Mononuclear cell (primary cell): ENCODE measurements at regions not wholly inside any gene's neighbourhood (a gene's known extent, or its start where the extent isn't known, plus 50 kb on each side); places are given as distances from the start of the nearest gene placed in this dataset.
"Not testable (repeated sequence)": the region's sequence is repeated elsewhere in the genome, so short reads cannot be mapped to it uniquely, and the experiment has no call there.

Experiments used
- H3K27me3 ChIP-seq: 2 replicates; pipeline ENCODE4 v1.6.0; 2011; ENCODE audit warnings: low read length, control low read depth; ENCODE audit not compliant: insufficient read depth
- H3K4me1 ChIP-seq: 2 replicates; pipeline ENCODE4 v1.5.1; 2011; ENCODE audit warnings: mild to moderate bottlenecking, low read length, control low read depth; ENCODE audit not compliant: insufficient read depth
- H3K4me3 ChIP-seq: 2 replicates; pipeline ENCODE4 v1.5.1; 2011; ENCODE audit warnings: mild to moderate bottlenecking, low read length, moderate library complexity
- H3K9me3 ChIP-seq: 2 replicates; pipeline ENCODE4 v1.5.1; 2011; ENCODE audit warnings: low read depth, mild to moderate bottlenecking, control low read depth, low read length

DNA sequence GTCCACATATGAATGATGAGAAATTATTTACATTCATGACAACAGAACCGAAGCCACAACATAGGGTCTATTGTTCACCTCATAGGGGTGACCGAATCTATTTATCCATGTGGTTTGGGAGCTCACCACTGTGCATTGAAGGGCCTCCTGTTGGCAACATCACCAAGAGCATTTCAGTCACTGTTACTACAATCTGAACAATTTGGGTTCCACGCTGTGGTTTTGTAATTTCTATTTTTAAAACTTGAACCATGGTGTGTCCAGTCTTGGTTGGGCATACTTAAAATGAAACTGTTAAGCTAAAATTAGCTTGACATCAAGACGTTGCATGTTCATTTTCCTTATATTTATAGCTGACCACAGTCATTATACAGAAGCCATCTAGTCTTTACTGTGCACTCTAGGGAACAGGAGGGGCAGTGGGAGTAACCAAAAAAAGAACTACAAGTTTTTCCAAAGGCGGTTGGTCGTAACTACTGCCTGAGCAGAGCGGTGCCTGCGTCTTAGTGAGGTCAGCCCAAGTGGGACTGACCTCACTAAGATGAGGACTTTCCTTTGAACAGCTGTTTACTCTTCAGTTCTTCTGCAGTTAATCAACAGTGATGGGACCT is 192.1 kb downstream of the SPRY1 start:
- Histone ChIP-seq H3K27me3 (no peaks in the 10 kb centered on the region), H3K9me3 (no peaks in the 10 kb centered on the region), H3K4me3 (no peak overlapping the region), H3K4me1 (peaks cover 15% of the 10 kb centered on the region)

DNA sequence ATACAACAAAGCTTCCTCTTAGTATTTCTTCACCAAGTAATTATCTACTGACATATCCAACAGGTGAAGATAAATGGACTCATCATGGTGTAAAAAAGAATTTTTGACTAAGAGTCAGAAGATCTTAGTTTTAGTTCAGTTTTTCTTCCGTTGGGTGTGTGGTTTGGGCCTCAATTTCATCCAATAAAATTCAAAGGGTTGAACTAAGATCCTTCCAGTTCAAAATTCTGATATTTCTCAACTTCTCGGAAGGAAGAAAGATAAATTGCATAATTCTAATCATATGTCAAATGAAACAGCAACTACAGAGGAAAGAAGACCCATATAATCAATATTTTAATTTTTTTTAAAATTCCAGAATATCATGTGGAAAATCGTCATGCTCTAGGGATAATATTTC is 192.7 kb downstream of the SPRY1 start:
- Histone ChIP-seq H3K4me3 (no peak overlapping the region), H3K9me3 (no peaks in the 10 kb centered on the region), H3K4me1 (peaks cover 15% of the 10 kb centered on the region), H3K27me3 (no peaks in the 10 kb centered on the region)

DNA sequence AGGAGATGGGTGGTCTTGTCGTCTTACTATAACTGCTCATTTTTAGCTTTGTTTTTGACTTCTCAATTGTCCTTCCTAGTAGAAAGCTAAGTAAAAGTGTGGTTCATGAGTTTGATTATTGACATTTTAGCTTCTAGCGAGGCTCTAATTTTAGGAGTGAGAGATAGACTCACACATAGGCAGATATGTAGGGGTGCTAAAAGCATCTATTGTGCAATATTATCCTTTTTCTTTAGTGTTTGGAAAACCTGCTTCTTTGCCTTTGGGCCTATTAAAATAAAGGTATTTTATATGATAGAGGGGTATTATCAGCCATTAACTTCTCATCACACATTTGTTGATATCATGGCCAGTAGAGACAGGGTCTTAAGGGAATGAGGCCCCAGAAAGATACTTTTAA is 195.3 kb downstream of the SPRY1 start:
- Histone ChIP-seq H3K9me3 (no peaks in the 10 kb centered on the region), H3K27me3 (no peaks in the 10 kb centered on the region), H3K4me3 (no peak overlapping the region), H3K4me1 (peaks cover 15% of the 10 kb centered on the region)

DNA sequence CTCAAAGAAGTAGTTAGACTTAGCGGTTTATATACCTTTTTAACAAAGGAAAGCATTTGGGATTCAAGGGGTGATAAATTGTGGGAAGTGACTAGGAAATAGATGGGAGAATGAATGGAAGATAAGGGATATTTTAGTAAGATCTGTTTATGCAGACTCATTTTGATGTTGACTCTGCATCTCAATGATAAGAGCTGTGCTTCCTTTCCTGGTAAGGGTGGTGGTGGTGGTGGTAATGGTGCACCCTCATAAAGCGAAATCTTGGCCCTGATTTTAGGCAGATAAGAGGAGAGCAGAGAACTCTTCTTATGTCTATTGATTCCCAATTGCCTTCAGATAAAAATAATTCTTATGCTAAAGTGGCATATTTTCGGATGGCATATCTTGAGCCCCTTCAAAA is 197.1 kb downstream of the SPRY1 start:
- peaks cover 8% of the 10 kb centered on the region for H3K4me1 ChIP-seq
- H3K9me3 ChIP-seq: no peaks in the 10 kb centered on the region
- no peaks in the 10 kb centered on the region for H3K27me3 ChIP-seq
- no peak overlapping the region for H3K4me3 ChIP-seq

DNA sequence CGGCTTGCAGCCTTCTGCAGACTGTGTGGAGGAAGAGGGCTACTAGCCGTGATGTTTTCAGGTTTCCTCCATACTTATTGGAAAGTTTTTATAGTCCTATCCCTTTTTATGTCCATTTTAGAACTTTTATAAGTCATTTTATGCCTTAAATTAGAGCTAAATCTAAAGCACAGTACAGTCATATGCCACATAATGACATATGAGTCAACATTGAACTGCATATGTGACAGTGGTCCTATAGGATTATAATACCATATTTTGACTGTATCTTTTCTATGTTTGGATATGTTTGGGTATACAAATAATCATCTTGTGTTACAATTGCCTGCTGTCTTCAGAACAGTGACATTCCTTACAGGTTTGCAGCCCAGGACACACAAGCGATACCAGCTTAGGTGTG is 200.2 kb downstream of the SPRY1 start:
- Histone ChIP-seq H3K4me3 (no peak overlapping the region), H3K27me3 (no peaks in the 10 kb centered on the region), H3K9me3 (no peaks in the 10 kb centered on the region), H3K4me1 (peaks cover 21% of the 10 kb centered on the region)

DNA sequence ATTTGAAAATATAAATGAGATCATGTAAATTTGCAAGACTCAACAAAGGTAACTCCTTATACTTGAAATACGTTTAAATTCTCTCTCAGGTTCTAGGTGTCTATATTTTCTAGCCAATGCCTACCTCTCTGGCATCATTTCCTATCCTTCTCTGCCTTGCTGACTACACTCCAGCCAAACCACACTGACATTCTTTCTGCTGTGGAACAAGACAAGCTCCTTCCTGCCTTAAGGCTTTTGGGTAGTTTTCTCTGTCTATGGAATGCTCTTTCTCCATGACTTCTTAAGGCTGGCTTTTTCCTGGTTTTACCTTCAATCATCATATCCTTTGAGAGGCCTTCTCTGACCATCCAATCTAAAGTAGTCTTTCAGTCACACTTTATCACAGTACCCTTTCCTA is 201.0 kb downstream of the SPRY1 start:
- H3K9me3 ChIP-seq: no peaks in the 10 kb centered on the region
- H3K27me3 ChIP-seq: no peaks in the 10 kb centered on the region
- H3K4me3 ChIP-seq: no peak overlapping the region
- H3K4me1 ChIP-seq: peaks cover 21% of the 10 kb centered on the region

DNA sequence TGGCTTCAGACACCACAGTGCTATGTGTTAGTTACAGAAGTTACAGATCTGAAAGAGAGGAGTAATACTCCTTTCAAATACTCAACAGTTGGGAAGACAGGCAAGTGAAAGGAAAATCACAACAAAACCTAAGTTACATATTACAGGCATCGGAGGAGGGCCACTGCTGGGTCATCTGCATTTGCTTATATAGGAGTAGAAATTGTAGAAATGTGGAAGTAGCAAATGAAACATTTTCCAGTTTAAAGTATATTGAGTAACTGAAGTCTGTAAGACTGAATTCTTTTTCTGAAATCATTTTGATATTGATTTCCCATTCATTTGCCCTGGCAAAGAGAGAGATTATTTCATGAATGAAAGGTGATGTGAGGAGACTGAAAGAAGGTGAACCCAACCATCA is 201.7 kb downstream of the SPRY1 start:
- no peaks in the 10 kb centered on the region for H3K27me3 ChIP-seq
- H3K4me1 ChIP-seq: peaks cover 26% of the 10 kb centered on the region
- no peaks in the 10 kb centered on the region for H3K9me3 ChIP-seq
- no peak overlapping the region for H3K4me3 ChIP-seq

DNA sequence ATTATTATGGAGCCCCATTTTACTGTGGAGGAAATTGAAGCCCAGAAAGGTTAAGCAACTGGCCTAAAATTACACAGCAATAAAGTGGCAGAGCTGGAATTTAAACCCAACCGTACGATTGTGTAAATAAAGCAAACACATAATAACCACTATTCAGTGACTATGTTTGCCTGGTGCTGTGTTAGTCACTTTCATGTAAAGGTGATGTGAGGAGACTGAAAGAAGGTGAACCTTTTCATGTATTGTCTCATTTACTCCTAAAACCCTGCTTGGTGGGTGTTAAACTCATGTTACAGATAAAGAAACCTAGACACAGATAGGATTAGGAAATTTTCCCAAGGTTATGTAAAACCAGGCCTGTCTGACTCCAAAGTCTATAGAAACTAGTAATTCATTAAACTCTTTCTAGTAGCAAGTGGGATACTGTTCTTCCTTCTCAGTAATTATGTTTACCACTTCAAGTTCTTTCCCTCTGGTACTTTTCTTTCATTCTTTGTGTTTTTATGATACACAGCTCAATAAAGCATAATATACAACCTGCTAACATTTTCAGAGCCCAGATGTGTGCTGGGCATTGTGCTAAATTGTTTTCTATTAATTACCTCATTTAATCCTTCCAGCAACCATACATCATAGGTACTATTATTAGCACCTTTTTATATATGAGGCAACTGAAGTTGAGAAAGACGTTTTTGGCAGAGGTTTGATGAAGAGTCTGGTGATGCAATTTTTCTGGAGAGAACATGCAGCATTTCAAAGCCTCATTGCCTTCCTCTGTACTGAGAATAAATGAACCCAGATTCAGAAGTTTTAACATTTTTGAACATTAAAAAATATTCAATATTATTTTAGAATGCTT is 202.7 kb downstream of the SPRY1 start:
- Histone ChIP-seq H3K4me3 (no peak overlapping the region), H3K27me3 (no peaks in the 10 kb centered on the region), H3K4me1 (peaks cover 27% of the 10 kb centered on the region), H3K9me3 (no peaks in the 10 kb centered on the region)

DNA sequence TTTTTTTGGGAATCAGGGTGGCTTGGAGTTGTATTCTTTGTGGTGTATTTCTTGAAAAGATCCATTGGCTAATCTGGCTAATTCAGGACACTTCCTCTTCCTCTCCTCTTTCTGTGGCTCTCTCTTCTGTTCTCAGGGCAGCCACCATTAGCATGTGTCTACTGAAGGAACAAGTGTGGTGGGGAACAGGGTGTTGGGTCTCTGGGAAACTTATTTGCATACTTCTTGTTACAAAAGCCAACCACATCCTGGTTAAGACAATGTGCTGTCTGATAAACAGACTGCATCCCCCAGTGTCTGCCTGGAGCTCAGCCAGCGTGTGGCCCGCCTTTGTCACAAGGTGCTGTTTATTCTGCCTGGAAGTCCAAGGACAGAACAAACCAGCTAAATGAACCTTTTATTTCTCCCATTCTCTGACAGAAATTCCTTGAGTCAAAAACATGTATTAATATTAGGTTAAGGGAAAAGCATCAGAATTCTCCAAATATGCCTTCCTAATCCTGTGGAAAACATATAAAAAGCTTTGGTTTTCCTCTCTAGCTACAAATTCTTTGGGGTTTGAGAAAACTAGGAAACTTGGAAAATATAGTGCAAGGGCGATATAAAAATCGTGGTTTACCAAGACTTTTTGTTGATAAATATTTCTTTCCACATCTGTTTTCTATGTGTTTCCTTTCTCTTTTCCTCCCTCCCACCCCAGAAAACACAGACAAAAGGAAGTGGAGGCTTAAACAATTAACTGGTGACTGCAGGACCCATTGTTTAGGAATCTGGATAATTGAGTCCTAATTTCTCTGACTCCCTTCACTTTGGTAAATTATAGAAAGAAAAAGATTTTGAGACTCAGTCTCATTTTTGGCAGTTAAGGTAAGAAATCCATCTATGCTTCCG is 203.6 kb downstream of the SPRY1 start:
- H3K9me3 ChIP-seq: no peaks in the 10 kb centered on the region
- H3K4me1 ChIP-seq: peaks cover 27% of the 10 kb centered on the region
- no peak overlapping the region for H3K4me3 ChIP-seq

DNA sequence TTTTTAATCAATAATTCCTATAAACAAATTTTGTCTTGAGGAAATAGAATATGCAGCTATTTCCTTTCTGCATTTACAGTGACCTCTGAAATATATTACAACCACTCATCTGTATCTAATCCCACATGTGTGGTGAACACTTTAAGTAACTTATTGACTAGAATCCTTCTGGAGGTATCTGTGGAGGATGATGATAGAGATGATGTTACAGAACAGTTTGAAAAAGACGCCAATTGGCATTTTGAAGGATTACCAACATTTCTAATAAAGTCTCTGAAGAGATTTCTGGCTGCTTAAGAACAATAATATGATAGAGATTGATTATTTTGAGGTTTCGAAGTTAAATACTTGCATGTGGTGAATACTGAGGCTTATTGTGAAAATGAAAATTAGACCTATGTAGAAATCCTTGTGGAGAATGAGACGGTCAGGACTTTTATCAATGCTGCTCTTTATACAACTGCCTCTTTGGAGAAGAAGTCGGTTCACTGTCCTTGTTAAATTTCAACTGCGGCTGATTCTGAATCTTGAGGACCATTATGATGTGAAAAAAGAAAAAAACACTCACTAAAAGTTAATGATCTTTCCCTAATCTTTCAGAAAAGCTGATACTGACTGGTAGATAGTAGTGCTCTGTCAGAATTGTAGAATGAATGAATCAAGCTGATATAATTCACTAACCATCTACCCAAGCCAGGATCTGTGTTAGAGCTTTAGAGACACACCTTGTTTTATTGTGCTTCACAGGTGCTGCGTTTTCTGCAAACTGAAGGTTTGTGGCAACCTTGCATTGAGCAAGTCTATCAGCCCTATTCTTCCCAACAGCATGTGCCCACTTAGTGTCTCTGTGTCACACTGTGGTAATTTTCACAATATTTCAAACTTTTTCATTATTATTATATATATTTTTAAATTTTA is 204.7 kb downstream of the SPRY1 start:
- H3K27me3 ChIP-seq: no peaks in the 10 kb centered on the region
- no peaks in the 10 kb centered on the region for H3K9me3 ChIP-seq
- no peak overlapping the region for H3K4me3 ChIP-seq
- peaks cover 27% of the 10 kb centered on the region for H3K4me1 ChIP-seq

More for the DNA sequence above, 203.6 kb downstream of the SPRY1 start:
- no peaks in the 10 kb centered on the region for H3K27me3 ChIP-seq

DNA sequence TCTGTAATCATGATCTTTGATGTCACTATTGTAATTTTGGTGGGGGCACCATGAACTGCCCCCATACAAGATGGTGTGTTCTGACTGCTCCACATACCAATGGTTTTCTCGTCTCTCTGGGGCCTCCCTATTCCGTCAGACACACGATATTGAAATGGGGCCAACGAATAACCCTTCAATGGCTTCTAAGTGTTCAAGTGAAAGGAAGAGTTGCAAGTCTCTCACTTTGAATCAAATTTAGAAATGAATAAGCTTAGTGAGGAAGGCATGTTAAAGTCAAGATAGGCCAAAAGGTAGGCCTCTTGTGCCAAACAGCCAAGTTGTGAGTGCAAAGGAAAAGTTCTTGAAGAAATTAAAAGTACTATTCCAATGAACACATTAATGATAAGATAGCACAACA is 205.4 kb downstream of the SPRY1 start:
- H3K4me3 ChIP-seq: no peak overlapping the region
- H3K9me3 ChIP-seq: no peaks in the 10 kb centered on the region
- H3K4me1 ChIP-seq: peaks cover 35% of the 10 kb centered on the region
- H3K27me3 ChIP-seq: no peaks in the 10 kb centered on the region

DNA sequence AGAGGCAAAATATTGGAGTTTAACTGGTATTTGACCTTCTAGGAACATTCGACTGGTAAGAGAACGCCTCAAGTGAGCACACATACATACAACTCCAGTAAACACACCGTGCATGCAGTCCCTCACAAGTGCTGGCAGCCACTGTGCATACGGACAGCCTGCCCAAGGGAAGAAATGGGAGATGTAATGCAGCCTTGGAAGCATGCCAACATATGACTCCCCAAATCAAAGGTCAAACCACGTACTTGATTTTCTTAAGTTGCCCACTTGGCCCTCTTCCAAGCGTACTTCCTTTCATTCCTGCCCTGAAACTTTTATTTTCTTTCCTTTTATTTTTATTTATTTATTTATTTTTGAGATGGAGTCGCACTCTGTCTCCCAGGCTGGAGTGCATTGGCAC is 206.6 kb downstream of the SPRY1 start:
- no peaks in the 10 kb centered on the region for H3K27me3 ChIP-seq
- peaks cover 38% of the 10 kb centered on the region for H3K4me1 ChIP-seq
- no peak overlapping the region for H3K4me3 ChIP-seq
- no peaks in the 10 kb centered on the region for H3K9me3 ChIP-seq

DNA sequence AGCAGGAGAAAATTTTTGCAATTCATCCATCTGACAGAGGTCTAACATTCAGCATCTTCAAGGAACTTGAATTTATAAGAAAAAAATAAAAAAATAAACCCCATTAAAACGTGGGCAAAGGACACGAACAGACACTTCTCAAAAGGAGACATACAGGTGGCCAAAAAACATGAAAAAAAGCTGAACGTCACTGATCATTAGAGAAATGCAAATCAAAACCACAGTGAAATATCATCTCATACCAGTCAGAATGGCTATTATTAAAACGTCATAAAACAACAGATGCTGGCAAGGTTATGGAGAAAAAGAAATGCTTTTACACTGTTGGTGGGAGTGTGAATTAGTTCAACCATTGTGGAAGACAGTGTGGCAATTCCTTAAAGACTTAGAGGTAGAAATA is 209.2 kb downstream of the SPRY1 start:
- not testable (repeated sequence) for H3K9me3 ChIP-seq, H3K27me3 ChIP-seq, H3K4me3 ChIP-seq
- peaks cover 17% of the 10 kb centered on the region for H3K4me1 ChIP-seq

DNA sequence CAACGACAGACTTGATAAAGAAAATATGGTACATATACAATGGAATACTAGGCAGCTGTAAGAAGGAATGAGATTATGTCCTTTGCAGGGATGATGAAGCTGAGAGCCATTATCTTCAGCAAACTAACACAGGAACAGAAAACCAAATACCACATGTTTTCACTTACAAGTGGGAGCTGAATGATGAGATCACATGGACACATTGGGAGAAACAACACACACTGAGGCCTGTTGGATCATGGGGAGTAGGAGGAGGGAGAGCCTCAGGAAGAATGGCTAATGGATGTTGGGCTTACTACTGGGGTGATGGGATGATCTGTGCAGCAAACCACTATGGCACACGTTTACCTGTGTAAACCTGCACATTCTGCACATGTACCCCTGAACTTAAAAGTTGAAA is 209.7 kb downstream of the SPRY1 start:
- Histone ChIP-seq H3K27me3 (no peaks in the 10 kb centered on the region), H3K4me3 (no peak overlapping the region), H3K4me1 (peaks cover 17% of the 10 kb centered on the region), H3K9me3 (no peaks in the 10 kb centered on the region)
